IPS-20b (cell line): ENCODE measurements at regions not wholly inside any gene's neighbourhood (a gene's known extent, or its start where the extent isn't known, plus 50 kb on each side); places are given as distances from the start of the nearest gene placed in this dataset.

ENCODE experiments used
- H3K27ac ChIP-seq: one replicate; pipeline ENCODE4 v1.5.1; 2013; ENCODE audit warnings: low read length
- H3K27me3 ChIP-seq: 2 replicates; pipeline ENCODE4 v1.6.1; 2013; ENCODE audit warnings: mild to moderate bottlenecking, low read length, inconsistent platforms; ENCODE audit not compliant: insufficient read depth
- H3K36me3 ChIP-seq: 2 replicates; pipeline ENCODE4 v1.6.1; 2013; ENCODE audit warnings: low read depth, mild to moderate bottlenecking, inconsistent platforms, low read length, moderate library complexity; ENCODE audit not compliant: insufficient read depth
- H3K4me1 ChIP-seq: 2 replicates; pipeline ENCODE4 v1.6.1; 2013; ENCODE audit warnings: mild to moderate bottlenecking, control low read depth, inconsistent platforms, low read length, moderate library complexity; ENCODE audit not compliant: insufficient read depth
- H3K4me3 ChIP-seq: 2 replicates; pipeline ENCODE4 v1.5.1; 2013; ENCODE audit warnings: mild to moderate bottlenecking, low read length, inconsistent platforms
- H3K9ac ChIP-seq: 2 replicates; pipeline ENCODE4 v1.6.1; 2013; ENCODE audit warnings: low read depth, mild to moderate bottlenecking, inconsistent platforms, low read length, moderate library complexity
- H3K9me3 ChIP-seq: 2 replicates; pipeline ENCODE4 v1.6.1; 2013; ENCODE audit warnings: mild to moderate bottlenecking, low read depth, low read length, inconsistent platforms; ENCODE audit not compliant: insufficient read depth

GRCh38 chr2:118309257-118309945 is 221.1 kb downstream of the INSIG2 start:
- Histone ChIP-seq H3K9me3 (no peaks in the 10 kb centered on the region), H3K9ac (peak overlapping the region; percentile 71; the same call in 1 of the 2 replicates), H3K27ac (peak overlapping the region; percentile 89), H3K4me1 (peaks cover 15% of the 10 kb centered on the region; the same call in 1 of the 2 replicates), H3K4me3 (peak overlapping the region; percentile 57), H3K27me3 (peaks cover 14% of the 10 kb centered on the region; the same call in 1 of the 2 replicates), H3K36me3 (no peaks in the 10 kb centered on the region)

- no peaks in the 10 kb centered on the region for H3K9me3 ChIP-seq
- no peak overlapping the region for H3K9ac ChIP-seq
- H3K36me3 ChIP-seq, result no peaks in the 10 kb centered on the region
- peaks cover 14% of the 10 kb centered on the region; the same call in 1 of the 2 replicates for H3K27me3 ChIP-seq
- H3K27ac ChIP-seq, result no peak overlapping the region
- H3K4me1 ChIP-seq, result peaks cover 7% of the 10 kb centered on the region; the same call in 1 of the 2 replicates
- H3K4me3 ChIP-seq, result no peak overlapping the region
Measured at GRCh38 chr2:118307864-118308263, 219.6 kb downstream of the INSIG2 start.

GRCh38 chr2:118301248-118301647 is 213.0 kb downstream of the INSIG2 start:
- H3K36me3 ChIP-seq, result no peaks in the 10 kb centered on the region
- no peaks in the 10 kb centered on the region; the same call in 1 of the 2 replicates for H3K9me3 ChIP-seq
- H3K9ac ChIP-seq, result no peak overlapping the region
- H3K27me3 ChIP-seq, result no peaks in the 10 kb centered on the region
- no peak overlapping the region for H3K4me3 ChIP-seq
- H3K27ac ChIP-seq, result no peak overlapping the region
- H3K4me1 ChIP-seq, result no peaks in the 10 kb centered on the region

GRCh38 chr2:118300832-118301231 is 212.6 kb downstream of the INSIG2 start:
- H3K9me3 ChIP-seq, result no peaks in the 10 kb centered on the region; the same call in 1 of the 2 replicates

GRCh38 chr2:118296663-118297062 is 208.4 kb downstream of the INSIG2 start:
- Histone ChIP-seq H3K9me3 (no peaks in the 10 kb centered on the region; the same call in 1 of the 2 replicates), H3K36me3 (no peaks in the 10 kb centered on the region), H3K27ac (no peak overlapping the region), H3K4me1 (no peaks in the 10 kb centered on the region), H3K4me3 (no peak overlapping the region), H3K27me3 (no peaks in the 10 kb centered on the region), H3K9ac (no peak overlapping the region)

More at GRCh38 chr2:118300832-118301231, 212.6 kb downstream of the INSIG2 start:
- Histone ChIP-seq H3K4me3 (no peak overlapping the region), H3K9ac (no peak overlapping the region), H3K27me3 (no peaks in the 10 kb centered on the region), H3K27ac (no peak overlapping the region), H3K36me3 (no peaks in the 10 kb centered on the region), H3K4me1 (no peaks in the 10 kb centered on the region)

- Histone ChIP-seq H3K4me1 (no peaks in the 10 kb centered on the region), H3K36me3 (no peaks in the 10 kb centered on the region), H3K27ac (no peak overlapping the region), H3K9me3 (no peaks in the 10 kb centered on the region; the same call in 1 of the 2 replicates), H3K4me3 (no peak overlapping the region), H3K9ac (no peak overlapping the region), H3K27me3 (no peaks in the 10 kb centered on the region)
Measured at GRCh38 chr2:118295592-118296390, 207.5 kb downstream of the INSIG2 start.

GRCh38 chr2:118294063-118294462 is 205.8 kb downstream of the INSIG2 start:
- Histone ChIP-seq H3K9ac (no peak overlapping the region), H3K27ac (no peak overlapping the region), H3K36me3 (no peaks in the 10 kb centered on the region), H3K27me3 (no peaks in the 10 kb centered on the region), H3K4me3 (no peak overlapping the region), H3K4me1 (no peaks in the 10 kb centered on the region), H3K9me3 (no peaks in the 10 kb centered on the region; the same call in 1 of the 2 replicates)

- Histone ChIP-seq H3K4me1 (no peaks in the 10 kb centered on the region), H3K36me3 (no peaks in the 10 kb centered on the region), H3K4me3 (no peak overlapping the region), H3K9ac (no peak overlapping the region), H3K9me3 (no peaks in the 10 kb centered on the region; the same call in 1 of the 2 replicates), H3K27me3 (no peaks in the 10 kb centered on the region), H3K27ac (no peak overlapping the region)
Measured at GRCh38 chr2:118292991-118293390, 204.7 kb downstream of the INSIG2 start.

- Histone ChIP-seq H3K9me3 (no peaks in the 10 kb centered on the region; the same call in 1 of the 2 replicates), H3K4me3 (no peak overlapping the region), H3K4me1 (no peaks in the 10 kb centered on the region), H3K27ac (no peak overlapping the region), H3K9ac (no peak overlapping the region), H3K27me3 (no peaks in the 10 kb centered on the region), H3K36me3 (no peaks in the 10 kb centered on the region)
Measured at GRCh38 chr2:118291251-118291880, 203.1 kb downstream of the INSIG2 start.

GRCh38 chr2:118290411-118291250 is 202.4 kb downstream of the INSIG2 start:
- no peak overlapping the region for H3K27ac ChIP-seq
- no peak overlapping the region for H3K9ac ChIP-seq
- H3K9me3 ChIP-seq, result no peaks in the 10 kb centered on the region; the same call in 1 of the 2 replicates
- no peaks in the 10 kb centered on the region for H3K4me1 ChIP-seq
- H3K36me3 ChIP-seq, result no peaks in the 10 kb centered on the region
- no peaks in the 10 kb centered on the region; the same call in 1 of the 2 replicates for H3K27me3 ChIP-seq
- no peak overlapping the region for H3K4me3 ChIP-seq

GRCh38 chr2:118279005-118279404 is 190.7 kb downstream of the INSIG2 start:
- no peak overlapping the region for H3K4me3 ChIP-seq
- H3K9ac ChIP-seq, result no peak overlapping the region
- peaks cover 54% of the 10 kb centered on the region for H3K27me3 ChIP-seq
- no peaks in the 10 kb centered on the region for H3K9me3 ChIP-seq
- H3K27ac ChIP-seq, result no peak overlapping the region
- H3K36me3 ChIP-seq, result no peaks in the 10 kb centered on the region
- H3K4me1 ChIP-seq, result peaks cover 12% of the 10 kb centered on the region
